ENCODE measurements at regions not wholly inside any gene's neighbourhood (a gene's known extent, or its start where the extent isn't known, plus 50 kb on each side); places are given as distances from the start of the nearest gene placed in this dataset.

- TF ChIP-seq CTCF (IDR thresholded peaks at IDR 0.05 in 8 of 11, conservative IDR thresholded peaks at IDR 0.05 in 3 of 11) (no peak), POLR2A (IDR thresholded peaks at IDR 0.05) (no peak)
These were observed 84.5 kb downstream of the MAGEB17 start for GRCh38 chrX:16251782-16252181.
